ENCODE measurements at regions not wholly inside any gene's neighbourhood (a gene's known extent, or its start where the extent isn't known, plus 50 kb on each side); places are given as distances from the start of the nearest gene placed in this dataset.

GRCh38 chr18:46340716-46341115 lies 236.5 kb downstream of the HAUS1 start:
- POLR2A ChIA-PET = no interaction called here
- TF ChIP-seq TCF7L2 (IDR thresholded peaks at IDR 0.05; ENCODE audit: low read depth, low read length) (no peak), REST (IDR thresholded peaks at IDR 0.05; ENCODE audit: insufficient read depth in 1 of 2, low read depth in 2 of 2, low read length in 1 of 2) (no peak), SIN3A (IDR thresholded peaks at IDR 0.05; ENCODE audit: borderline replicate concordance, insufficient read depth, low read depth, low read length) (no peak), POLR2AphosphoS5 (IDR thresholded peaks at IDR 0.05; ENCODE audit: low read depth, low read length) (no peak)
- TF ChIP-seq, protein P1, sequence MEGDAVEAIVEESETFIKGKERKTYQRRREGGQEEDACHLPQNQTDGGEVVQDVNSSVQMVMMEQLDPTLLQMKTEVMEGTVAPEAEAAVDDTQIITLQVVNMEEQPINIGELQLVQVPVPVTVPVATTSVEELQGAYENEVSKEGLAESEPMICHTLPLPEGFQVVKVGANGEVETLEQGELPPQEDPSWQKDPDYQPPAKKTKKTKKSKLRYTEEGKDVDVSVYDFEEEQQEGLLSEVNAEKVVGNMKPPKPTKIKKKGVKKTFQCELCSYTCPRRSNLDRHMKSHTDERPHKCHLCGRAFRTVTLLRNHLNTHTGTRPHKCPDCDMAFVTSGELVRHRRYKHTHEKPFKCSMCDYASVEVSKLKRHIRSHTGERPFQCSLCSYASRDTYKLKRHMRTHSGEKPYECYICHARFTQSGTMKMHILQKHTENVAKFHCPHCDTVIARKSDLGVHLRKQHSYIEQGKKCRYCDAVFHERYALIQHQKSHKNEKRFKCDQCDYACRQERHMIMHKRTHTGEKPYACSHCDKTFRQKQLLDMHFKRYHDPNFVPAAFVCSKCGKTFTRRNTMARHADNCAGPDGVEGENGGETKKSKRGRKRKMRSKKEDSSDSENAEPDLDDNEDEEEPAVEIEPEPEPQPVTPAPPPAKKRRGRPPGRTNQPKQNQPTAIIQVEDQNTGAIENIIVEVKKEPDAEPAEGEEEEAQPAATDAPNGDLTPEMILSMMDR (IDR thresholded peaks at IDR 0.05) = no peak
- no peak for ATAC-seq
- H3K4me1 ChIP-seq (ENCODE audit: control insufficient read depth, insufficient read depth, low read length) = no peaks in the 10 kb centered on the region
- H3K36me3 ChIP-seq (ENCODE audit: control insufficient read depth, insufficient read depth, low read length) = no peaks in the 10 kb centered on the region
- H3K27ac ChIP-seq (ENCODE audit: low read length) = no peak overlapping the region
- CTCF ChIA-PET = no interaction called here
- in situ Hi-C loops (cut with HindIII; ENCODE audit: low pct_unique_long_range_greater_than_20kb, low sequenced_read_pairs) = no loop called here
- H3K27me3 ChIP-seq (ENCODE audit: control insufficient read depth, insufficient read depth, low read length) = no peaks in the 10 kb centered on the region
- intact Hi-C loops (cut with micrococcal nuclease; ENCODE audit: unreplicated experiment) = no loop called here
- no peak for DNase-seq (ENCODE audit: low read depth, low spot score)
- H3K9me3 ChIP-seq (ENCODE audit: control insufficient read depth, insufficient read depth, low read depth, low read length) = no peaks in the 10 kb centered on the region
- BruUV-seq (replicated peaks) = no TSS peak
- no peak overlapping the region for H3K4me3 ChIP-seq (ENCODE audit: low read depth in 2 of 2, low read length in 2 of 2)

DNA sequence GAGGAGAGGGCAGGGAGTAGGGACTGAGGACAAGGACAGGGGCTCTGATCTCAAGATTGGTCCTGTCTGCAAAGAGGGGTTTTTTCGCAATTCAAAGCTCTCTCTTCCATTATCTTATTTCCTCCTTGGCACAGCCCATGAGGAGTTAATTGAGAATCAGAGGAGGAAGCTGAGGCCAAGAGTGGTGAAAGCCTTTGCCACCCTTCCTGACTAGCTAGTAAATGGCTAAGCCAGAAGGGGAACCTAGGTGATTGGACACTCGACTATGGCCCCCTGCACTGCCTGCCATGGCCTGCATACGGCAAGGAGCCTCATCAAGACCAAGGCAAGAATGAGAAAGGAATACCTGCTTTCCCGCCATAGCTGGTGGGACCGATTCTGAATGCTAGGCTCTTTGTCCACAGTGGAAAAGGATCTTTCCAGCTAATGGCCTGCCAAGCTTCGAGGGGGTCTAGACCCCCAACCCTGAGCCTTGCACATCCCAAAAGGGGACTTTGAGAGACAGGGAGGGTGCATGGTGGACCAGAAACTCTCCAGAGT lies 237.9 kb downstream of the HAUS1 start:
- in situ Hi-C loops (cut with HindIII; ENCODE audit: low pct_unique_long_range_greater_than_20kb, low sequenced_read_pairs) = no loop called here
- Histone ChIP-seq H3K4me3 (ENCODE audit: low read depth in 2 of 2, low read length in 2 of 2) (no peak overlapping the region), H3K9me3 (ENCODE audit: control insufficient read depth, insufficient read depth, low read depth, low read length) (no peaks in the 10 kb centered on the region), H3K27me3 (ENCODE audit: control insufficient read depth, insufficient read depth, low read length) (no peaks in the 10 kb centered on the region), H3K36me3 (ENCODE audit: control insufficient read depth, insufficient read depth, low read length) (no peaks in the 10 kb centered on the region), H3K27ac (ENCODE audit: low read length) (no peak overlapping the region), H3K4me1 (ENCODE audit: control insufficient read depth, insufficient read depth, low read length) (no peaks in the 10 kb centered on the region)
- ChIA-PET CTCF (no interaction called here), POLR2A (no interaction called here)
- intact Hi-C loops (cut with micrococcal nuclease; ENCODE audit: unreplicated experiment) = no loop called here
- TF ChIP-seq SIN3A (IDR thresholded peaks at IDR 0.05; ENCODE audit: borderline replicate concordance, insufficient read depth, low read depth, low read length) (no peak), TCF7L2 (IDR thresholded peaks at IDR 0.05; ENCODE audit: low read depth, low read length) (no peak), REST (IDR thresholded peaks at IDR 0.05; ENCODE audit: insufficient read depth in 1 of 2, low read depth in 2 of 2, low read length in 1 of 2) (no peak), POLR2AphosphoS5 (IDR thresholded peaks at IDR 0.05; ENCODE audit: low read depth, low read length) (no peak)
- TF ChIP-seq, protein P1 (IDR thresholded peaks at IDR 0.05) = no peak
- BruUV-seq (replicated peaks) = no TSS peak
- ATAC-seq = no peak
- DNase-seq (ENCODE audit: low read depth, low spot score) = no peak

Measured in Panc1 (cell line).